Ishikawa (cell line): ENCODE measurements at regions not wholly inside any gene's neighbourhood (a gene's known extent, or its start where the extent isn't known, plus 50 kb on each side); places are given as distances from the start of the nearest gene placed in this dataset.

Experiments
- CEBPB ChIP-seq: IDR thresholded peaks from 2 replicates; pipeline ENCODE4 v1.6.1; 2012
- CREB1 ChIP-seq: IDR thresholded peaks from 2 replicates; pipeline ENCODE4 v1.6.1; 2012; ENCODE audit warnings: low read depth
- EGR1 ChIP-seq: IDR thresholded peaks from 2 replicates; pipeline ENCODE4 v1.6.1; 2012
- EP300 ChIP-seq: IDR thresholded peaks from 2 replicates; pipeline ENCODE4 v1.6.1; 2012; ENCODE audit warnings: borderline replicate concordance
- FOXM1 ChIP-seq: IDR thresholded peaks from 2 replicates; pipeline ENCODE4 v1.6.1; 2012; ENCODE audit warnings: low read depth, borderline replicate concordance
- MAX ChIP-seq: IDR thresholded peaks from 2 replicates; pipeline ENCODE4 v1.6.1; 2012
- NFIC ChIP-seq: IDR thresholded peaks from 2 replicates; pipeline ENCODE4 v1.6.1; 2012
- RAD21 ChIP-seq: IDR thresholded peaks from 2 replicates; pipeline ENCODE4 v1.6.1; 2012; ENCODE audit warnings: low read depth
- REST ChIP-seq: IDR thresholded peaks from 2 replicates; pipeline ENCODE4 v1.6.1; 2012; ENCODE audit warnings: low read depth, mild to moderate bottlenecking
- TAF1 ChIP-seq: IDR thresholded peaks from 2 replicates; pipeline ENCODE4 v1.6.1; 2012; ENCODE audit warnings: low read depth, mild to moderate bottlenecking
- TCF12 ChIP-seq: IDR thresholded peaks from 2 replicates; pipeline ENCODE4 v1.6.1; 2012; ENCODE audit warnings: low read depth
- TEAD4 ChIP-seq: IDR thresholded peaks from 2 replicates; pipeline ENCODE4 v1.6.1; 2012
- USF1 ChIP-seq: IDR thresholded peaks from 2 replicates; pipeline ENCODE4 v1.6.1; 2012
- YY1 ChIP-seq: IDR thresholded peaks from 2 replicates; pipeline ENCODE4 v1.6.1; 2012; ENCODE audit warnings: low read depth
- ZBTB7A ChIP-seq: IDR thresholded peaks from 2 replicates; pipeline ENCODE4 v1.6.1; 2012; ENCODE audit warnings: low read depth

- TF ChIP-seq CEBPB: no peak
These were observed 244.2 kb upstream of the PIK3R1 start for GRCh38 chr5:67971223-67971830.

GRCh38 chr5:67969631-67970030 is 245.9 kb upstream of the PIK3R1 start:
- no peak for TF ChIP-seq YY1
- no peak for TF ChIP-seq CREB1
- TF ChIP-seq RAD21: no peak
- TF ChIP-seq MAX: no peak
- TF ChIP-seq ZBTB7A: no peak
- no peak for TF ChIP-seq TCF12
- no peak for TF ChIP-seq NFIC
- no peak for TF ChIP-seq CEBPB
- TF ChIP-seq EP300: no peak
- TF ChIP-seq REST: no peak
- TF ChIP-seq EGR1: no peak
- TF ChIP-seq TAF1: no peak
- TF ChIP-seq TEAD4: no peak
- TF ChIP-seq USF1: no peak
- no peak for TF ChIP-seq FOXM1

GRCh38 chr5:67969176-67969575 is 246.4 kb upstream of the PIK3R1 start:
- no peak for TF ChIP-seq TCF12
- TF ChIP-seq ZBTB7A: no peak
- TF ChIP-seq RAD21: no peak
- TF ChIP-seq NFIC: no peak
- TF ChIP-seq REST: no peak
- TF ChIP-seq MAX: no peak
- TF ChIP-seq YY1: no peak
- TF ChIP-seq USF1: no peak
- no peak for TF ChIP-seq TEAD4

GRCh38 chr5:67966712-67967111 is 248.8 kb upstream of the PIK3R1 start:
- TF ChIP-seq CREB1: no peak
- TF ChIP-seq REST: no peak

- TF ChIP-seq CEBPB (no peak), ZBTB7A (no peak), USF1 (no peak), CREB1 (no peak), EP300 (no peak)
These were observed 250.9 kb upstream of the PIK3R1 start for GRCh38 chr5:67964619-67965018.
